ENCODE measurements at regions not wholly inside any gene's neighbourhood (a gene's known extent, or its start where the extent isn't known, plus 50 kb on each side); places are given as distances from the start of the nearest gene placed in this dataset.
A peak's percentile ranks its signal among the peaks of the same experiment; 100 is the strongest.

DNA sequence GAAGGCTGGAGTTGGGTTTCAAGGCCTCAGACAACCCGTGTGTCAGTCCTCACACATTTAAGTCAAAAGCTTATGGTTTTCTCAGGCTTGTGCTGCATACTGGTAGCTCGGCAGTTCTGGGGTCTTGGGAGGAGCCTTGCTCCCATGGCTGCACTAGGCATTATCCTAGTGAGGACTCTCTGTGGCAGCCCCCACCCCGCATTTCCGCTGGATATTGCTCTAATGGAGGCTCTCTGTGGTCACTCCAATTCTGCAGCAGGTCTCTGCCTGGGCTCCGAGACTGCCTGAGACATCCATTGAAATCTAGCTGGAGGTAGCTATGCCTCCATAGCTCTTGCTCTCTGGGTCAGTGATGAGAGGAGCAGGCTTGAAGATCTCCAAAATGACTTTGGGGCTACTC is 311.5 kb upstream of the PTGER4 start:
- no peak overlapping the region for H3K4me3 ChIP-seq
- TF ChIP-seq HDAC2 (IDR thresholded peaks at IDR 0.05) (no peak), ZNF302 (CRISPR knock-in tag; IDR thresholded peaks at IDR 0.05) (no peak), RAD21 (conservative IDR thresholded peaks at IDR 0.05 in 1 of 2, IDR thresholded peaks at IDR 0.05 in 1 of 2) (no peak)
- ChIA-PET CTCF (no interaction called here), POLR2A (no interaction called here)
- no peak overlapping the region for H3K4me2 ChIP-seq
- no peak overlapping the region for H3K27ac ChIP-seq
- H3K4me1 ChIP-seq, result no peaks in the 10 kb centered on the region
- WGBS (ENCODE audit: missing lambda C conversion rate), result 72% methylated on average over 5 of the region's 5 CpGs
- H3K9me3 ChIP-seq, result no peaks in the 10 kb centered on the region
- no peak for ATAC-seq
- DNase-seq (ENCODE audit: low read depth in 1 of 2, low spot score in 1 of 2), result no peak
- no peak for FAIRE-seq

DNA sequence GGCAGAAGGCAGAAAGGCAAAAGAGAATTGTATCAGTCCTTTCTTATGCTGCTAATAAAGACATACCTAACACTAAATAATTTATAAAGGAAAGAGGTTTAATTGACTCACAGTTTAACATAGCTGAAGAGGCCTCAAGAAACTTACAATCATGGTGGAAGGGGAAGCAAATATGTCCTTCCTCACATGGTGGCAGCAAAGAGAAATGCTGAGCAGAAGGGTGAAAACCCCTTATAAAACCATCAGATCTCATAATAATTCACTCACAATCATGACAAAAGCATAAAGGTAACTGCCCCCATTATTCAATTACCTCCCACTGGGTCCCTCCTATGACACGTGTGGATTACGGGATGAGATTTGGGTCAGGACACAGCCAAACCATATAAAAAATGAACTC is 312.5 kb upstream of the PTGER4 start:
- ChIA-PET POLR2A (no interaction called here), CTCF (no interaction called here)
- Histone ChIP-seq H3K4me3 (no peak overlapping the region), H3K9me3 (0 out of 3 replicates have a peak, but pooled peaks cover 5% of the 10 kb centered on the region), H3K4me2 (no peak overlapping the region), H3K27ac (no peak overlapping the region), H3K4me1 (no peaks in the 10 kb centered on the region)
- peak in 1 of 2 experiments; percentile 25; a peak in 2 of 5 replicates for TF ChIP-seq RAD21 (conservative IDR thresholded peaks at IDR 0.05 in 1 of 2, IDR thresholded peaks at IDR 0.05 in 1 of 2)
- TF ChIP-seq, protein P1, sequence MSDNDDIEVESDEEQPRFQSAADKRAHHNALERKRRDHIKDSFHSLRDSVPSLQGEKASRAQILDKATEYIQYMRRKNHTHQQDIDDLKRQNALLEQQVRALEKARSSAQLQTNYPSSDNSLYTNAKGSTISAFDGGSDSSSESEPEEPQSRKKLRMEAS (IDR thresholded peaks at IDR 0.05), result no peak
- 87% methylated on average over 2 of the region's 2 CpGs for WGBS (ENCODE audit: missing lambda C conversion rate)
- FAIRE-seq (no peak), DNase-seq (ENCODE audit: low read depth in 1 of 2, low spot score in 1 of 2) (no peak), ATAC-seq (no peak)

DNA sequence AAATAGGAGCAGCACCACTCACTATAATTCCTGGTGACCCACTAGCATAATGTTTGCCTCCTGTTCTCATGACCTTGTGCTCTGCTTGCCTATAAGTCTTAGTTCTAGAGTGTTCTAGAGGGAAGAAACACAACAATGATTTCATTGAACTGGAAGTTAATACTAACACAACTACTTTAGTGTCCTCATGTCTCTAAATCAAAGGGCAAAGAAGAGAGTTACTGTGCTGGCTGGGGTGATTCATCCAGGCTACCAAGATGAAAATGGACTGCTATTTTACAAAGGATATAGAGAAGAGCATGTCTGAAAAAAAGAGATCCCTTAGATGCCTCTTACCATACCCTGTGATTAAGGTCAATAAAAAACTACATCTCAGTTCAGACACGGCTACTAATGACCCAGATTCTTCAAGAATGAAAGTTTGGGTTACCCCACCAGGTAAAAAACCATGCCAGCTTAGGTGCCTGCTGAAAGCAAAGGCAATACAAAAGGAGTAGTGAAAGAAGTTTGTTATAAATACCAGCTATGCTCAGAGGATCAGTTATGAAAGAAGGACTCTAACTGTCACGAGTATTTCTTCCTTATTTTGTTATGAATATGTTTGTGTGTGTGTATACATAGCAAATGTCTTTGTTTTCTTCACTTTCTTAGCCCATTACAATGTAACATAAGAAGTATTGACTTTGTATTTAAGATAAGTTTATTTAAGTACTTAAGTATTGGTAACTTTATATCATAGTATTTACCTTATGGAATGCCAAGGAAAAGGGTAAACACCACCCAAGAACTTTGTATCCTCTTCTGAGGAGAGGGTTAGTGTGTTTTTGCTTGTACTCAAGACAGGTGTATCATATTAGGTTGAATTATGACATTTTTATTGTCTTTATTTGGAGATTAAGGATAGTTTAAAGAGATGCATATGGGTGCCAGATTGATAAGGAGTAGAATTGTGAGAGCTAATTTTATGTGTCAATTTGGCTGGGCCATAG is 314.1 kb upstream of the PTGER4 start:
- CTCF ChIA-PET, result no interaction called here
- no peak for DNase-seq (ENCODE audit: low read depth in 1 of 2, low spot score in 1 of 2)

DNA sequence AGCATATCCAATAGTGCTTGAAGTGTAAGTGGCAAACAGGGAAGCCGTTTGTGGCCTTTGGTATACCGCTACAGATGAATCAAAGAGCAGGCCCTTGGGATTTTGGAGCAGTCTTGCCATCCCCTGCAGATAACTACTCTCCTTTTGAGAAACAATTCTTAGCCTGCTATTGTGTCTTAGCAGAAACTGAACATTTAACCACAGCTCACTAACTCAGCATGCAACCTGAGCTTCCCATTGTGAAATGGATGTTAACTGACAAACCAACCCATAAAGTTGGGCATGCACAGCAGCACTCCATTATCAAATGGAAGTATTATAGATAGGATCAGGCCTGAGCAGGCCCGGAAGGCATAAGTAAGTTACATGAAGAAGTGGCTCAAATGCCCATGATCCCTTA is 315.3 kb upstream of the PTGER4 start:
- no peaks in the 10 kb centered on the region for H3K4me1 ChIP-seq
- CTCF ChIA-PET, result no interaction called here
- no peak overlapping the region for H3K4me3 ChIP-seq
- POLR2A ChIA-PET, result no interaction called here
- H3K9me3 ChIP-seq, result 0 out of 3 replicates have a peak, but pooled peaks cover 5% of the 10 kb centered on the region
- no peak overlapping the region for H3K27ac ChIP-seq
- FAIRE-seq (no peak), DNase-seq (ENCODE audit: low read depth in 1 of 2, low spot score in 1 of 2) (no peak), ATAC-seq (no peak)
- 56% methylated on average over 3 of the region's 3 CpGs for WGBS (ENCODE audit: missing lambda C conversion rate)
- TF ChIP-seq BHLHE40 (IDR thresholded peaks at IDR 0.05; ENCODE audit: low read depth, low read length), result no peak
- TF ChIP-seq NPAS2 (CRISPR knock-in tag; IDR thresholded peaks at IDR 0.05; ENCODE audit: borderline replicate concordance), result no peak
- TF ChIP-seq ZFP36 (IDR thresholded peaks at IDR 0.05; ENCODE audit: borderline replicate concordance, partially characterized antibody), result no peak
- no peak for TF ChIP-seq KDM1A (IDR thresholded peaks at IDR 0.05; ENCODE audit: low read depth)
- TF ChIP-seq FOSB (CRISPR knock-in tag; IDR thresholded peaks at IDR 0.05), result no peak
- TF ChIP-seq ZSCAN20 (CRISPR knock-in tag; IDR thresholded peaks at IDR 0.05), result no peak
- TF ChIP-seq KDM5A (IDR thresholded peaks at IDR 0.05), result no peak
- TF ChIP-seq MAZ (IDR thresholded peaks at IDR 0.05; ENCODE audit: borderline replicate concordance, low read depth, low read length), result no peak
- TF ChIP-seq TP53 (CRISPR knock-in tag; IDR thresholded peaks at IDR 0.05), result no peak
- no peak for TF ChIP-seq PHF8 (IDR thresholded peaks at IDR 0.05; ENCODE audit: borderline replicate concordance, low read depth)
- TF ChIP-seq, protein P2, sequence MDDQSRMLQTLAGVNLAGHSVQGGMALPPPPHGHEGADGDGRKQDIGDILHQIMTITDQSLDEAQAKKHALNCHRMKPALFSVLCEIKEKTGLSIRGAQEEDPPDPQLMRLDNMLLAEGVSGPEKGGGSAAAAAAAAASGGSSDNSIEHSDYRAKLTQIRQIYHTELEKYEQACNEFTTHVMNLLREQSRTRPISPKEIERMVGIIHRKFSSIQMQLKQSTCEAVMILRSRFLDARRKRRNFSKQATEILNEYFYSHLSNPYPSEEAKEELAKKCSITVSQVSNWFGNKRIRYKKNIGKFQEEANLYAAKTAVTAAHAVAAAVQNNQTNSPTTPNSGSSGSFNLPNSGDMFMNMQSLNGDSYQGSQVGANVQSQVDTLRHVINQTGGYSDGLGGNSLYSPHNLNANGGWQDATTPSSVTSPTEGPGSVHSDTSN (IDR thresholded peaks at IDR 0.05), result no peak
- no peak for TF ChIP-seq POLR2AphosphoS2 (conservative IDR thresholded peaks at IDR 0.05; ENCODE audit: low read length)
- TF ChIP-seq EHMT2 (IDR thresholded peaks at IDR 0.05; ENCODE audit: low read depth), result no peak
- no peak for TF ChIP-seq NFE2L2 (conservative IDR thresholded peaks at IDR 0.05; ENCODE audit: low read length)
- TF ChIP-seq FOXS1 (CRISPR knock-in tag; IDR thresholded peaks at IDR 0.05), result no peak
- no peak for TF ChIP-seq POLR2A (IDR thresholded peaks at IDR 0.05; ENCODE audit: low read length)
- TF ChIP-seq JUN (IDR thresholded peaks at IDR 0.05), result no peak
- H3K4me2 ChIP-seq, result no peak overlapping the region

More for the DNA sequence above, 314.1 kb upstream of the PTGER4 start:
- POLR2A ChIA-PET, result no interaction called here
- no peaks in the 10 kb centered on the region for H3K4me1 ChIP-seq
- WGBS (ENCODE audit: missing lambda C conversion rate), result 14% methylated on average over 2 of the region's 2 CpGs
- H3K9me3 ChIP-seq, result 0 out of 3 replicates have a peak, but pooled peaks cover 5% of the 10 kb centered on the region
- ATAC-seq (no peak), FAIRE-seq (no peak)
- no peak overlapping the region for H3K27ac ChIP-seq
- no peak overlapping the region for H3K4me3 ChIP-seq
- H3K4me2 ChIP-seq, result no peak overlapping the region
- no peak for TF ChIP-seq SMC3 (IDR thresholded peaks at IDR 0.05)
